Spleen (tissue), 11 donors: ENCODE measurements at regions not wholly inside any gene's neighbourhood (a gene's known extent, or its start where the extent isn't known, plus 50 kb on each side); places are given as distances from the start of the nearest gene placed in this dataset.

ENCODE experiments used
- DNase-seq: peaks from one replicate; pipeline ENCODE4 v3.0.0-alpha.2; 2020
- H3K27ac ChIP-seq, 8 donors: fragments of 200-600 bp; sonication (generic) in 7 of 8; 1 replicate in 4 of 8; 2 replicates in 4 of 8; pipeline versions ENCODE4 v1.5.0 to v1.8.0; 2016 to 2021; ENCODE audit warnings: inconsistent platforms in 4 of 8, mild to moderate bottlenecking in 4 of 8, moderate library complexity in 1 of 8
- H3K27me3 ChIP-seq, 7 donors: fragments of 200-600 bp; sonication (generic) in 6 of 7; replicated peaks in 1 of 7; 1 replicate in 4 of 7; 2 replicates in 3 of 7; pipeline versions ENCODE4 v1.5.0 to v1.8.0; 2016 to 2021; ENCODE audit warnings: inconsistent platforms in 3 of 7, mild to moderate bottlenecking in 1 of 7
- H3K36me3 ChIP-seq, 6 donors: fragments of 200-600 bp; sonication (generic) in 5 of 6; 1 replicate in 4 of 6; 2 replicates in 2 of 6; pipeline versions ENCODE4 v1.5.0 to v1.8.0; 2016 to 2021; ENCODE audit warnings: inconsistent platforms in 2 of 6
- H3K4me1 ChIP-seq, 6 donors: fragments of 200-600 bp; sonication (generic) in 5 of 6; 1 replicate in 3 of 6; 2 replicates in 3 of 6; pipeline versions ENCODE4 v1.5.0 to v1.8.0; 2016 to 2021; ENCODE audit warnings: inconsistent platforms in 3 of 6
- H3K4me3 ChIP-seq, 8 donors: fragments of 200-600 bp; sonication (generic) in 7 of 8; 1 replicate in 4 of 8; 2 replicates in 4 of 8; pipeline versions ENCODE4 v1.5.0 to v1.8.0; 2016 to 2021; ENCODE audit warnings: inconsistent platforms in 4 of 8, mild to moderate bottlenecking in 4 of 8, moderate library complexity in 2 of 8
- H3K9me3 ChIP-seq, 8 donors: fragments of 200-600 bp; sonication (generic) in 7 of 8; 1 replicate in 4 of 8; 2 replicates in 4 of 8; pipeline versions ENCODE4 v1.5.0 to v1.8.0; 2016 to 2021; ENCODE audit warnings: inconsistent platforms in 4 of 8
- CTCF ChIP-seq, 11 experiments: fragments of 200-600 bp in 7 of 11; fragments of 450-650 bp in 4 of 11; sonication (generic) in 4 of 11; IDR thresholded peaks in 8 of 11; conservative IDR thresholded peaks in 3 of 11; 1 replicate in 7 of 11; 2 replicates in 4 of 11; pipeline versions ENCODE4 v1.4.0 to v1.8.0; 2016 to 2021; ENCODE audit warnings: antibody characterized with exemption in 11 of 11, inconsistent platforms in 4 of 11, mild to moderate bottlenecking in 1 of 11
- POLR2A ChIP-seq, 3 donors: fragments of 450-650 bp; IDR thresholded peaks; one replicate each; pipeline ENCODE4 v1.5.1; 2017; ENCODE audit warnings: antibody characterized with exemption in 3 of 3, mild to moderate bottlenecking in 1 of 3
- POLR2AphosphoS5 ChIP-seq, 3 donors: sonication (generic); formaldehyde crosslinking; IDR thresholded peaks; one replicate each; pipeline ENCODE4 v1.5.1; 2017; ENCODE audit warnings: antibody characterized with exemption in 3 of 3
- WGBS, 5 donors: extraction: QIAGEN DNeasy Blood & Tissue Kit in 3 of 5; methylation state at CpG; one replicate each; pipeline versions ENCODE4 v1.1.5 to v1.1.7; 2013 to 2018; 5-methylcytosine and 5-hydroxymethylcytosine counted together
- intact Hi-C: fragments of 100-400 bp; cut with DNase I; formaldehyde crosslinking; loops from one replicate; pipeline ENCODE4 v1.15.0; 2023; ENCODE audit warnings: low total_unique reads
- donor health status: healthy with polysubstance abuse.
- donor health status: DM: no; HTN: no; CAD: no; lungs with moderate emphysema.
- donor health status: DM: no; HTN: no; CAD: no.
- donor health status: Bipolar disorder and iron deficiency.
- donor health status: healthy.
- donor health status: DM: no; HTN: no; CAD: no.
- donor health status: DM: yes; HTN: yes; CAD: no.

GRCh38 chr10:88127269-88127668, 263.8 kb downstream of the PTEN start:
- TF ChIP-seq POLR2A (IDR thresholded peaks at IDR 0.05): no peak
- no peak for TF ChIP-seq POLR2AphosphoS5 (IDR thresholded peaks at IDR 0.05)
- TF ChIP-seq CTCF (IDR thresholded peaks at IDR 0.05 in 8 of 11, conservative IDR thresholded peaks at IDR 0.05 in 3 of 11): no peak
- no peak overlapping the region for H3K4me3 ChIP-seq
- H3K9me3 ChIP-seq: no peaks in the 10 kb centered on the region
- WGBS, 5 donors: 56 to 68% (median 59%) methylated on average over 2 of the region's 2 CpGs
- peaks cover 0 to 9% (median 0%) of the 10 kb centered on the region in 6 donors for H3K4me1 ChIP-seq
- DNase-seq: no peak
- no peaks in the 10 kb centered on the region for H3K36me3 ChIP-seq
- no peaks in the 10 kb centered on the region for H3K27me3 ChIP-seq
- H3K27ac ChIP-seq: no peak overlapping the region
- intact Hi-C loops: no loop called here

- Histone ChIP-seq H3K27ac (no peak overlapping the region), H3K4me3 (no peak overlapping the region), H3K9me3 (no peaks in the 10 kb centered on the region), H3K4me1 (peaks cover 0 to 9% (median 0%) of the 10 kb centered on the region in 6 donors), H3K36me3 (no peaks in the 10 kb centered on the region), H3K27me3 (no peaks in the 10 kb centered on the region)
- intact Hi-C loops: no loop called here
- TF ChIP-seq POLR2AphosphoS5 (IDR thresholded peaks at IDR 0.05) (no peak), CTCF (IDR thresholded peaks at IDR 0.05 in 8 of 11, conservative IDR thresholded peaks at IDR 0.05 in 3 of 11) (no peak), POLR2A (IDR thresholded peaks at IDR 0.05) (no peak)
- 83 to 96% (median 92%) methylated on average over 1 of the region's 1 CpG for WGBS, 5 donors
- no peak for DNase-seq
Measured at GRCh38 chr10:88127766-88128165, 264.3 kb downstream of the PTEN start.

GRCh38 chr10:88129013-88129412, 265.6 kb downstream of the PTEN start:
- intact Hi-C loops: no loop called here
- Histone ChIP-seq H3K4me3 (no peak overlapping the region), H3K27me3 (no peaks in the 10 kb centered on the region), H3K36me3 (no peaks in the 10 kb centered on the region), H3K4me1 (peaks cover 0 to 9% (median 0%) of the 10 kb centered on the region in 6 donors), H3K27ac (no peak overlapping the region), H3K9me3 (no peaks in the 10 kb centered on the region)
- no peak for DNase-seq
- 90 to 100% (median 94%) methylated on average over 2 of the region's 2 CpGs for WGBS, 5 donors
- TF ChIP-seq POLR2AphosphoS5 (IDR thresholded peaks at IDR 0.05) (no peak), POLR2A (IDR thresholded peaks at IDR 0.05) (no peak), CTCF (IDR thresholded peaks at IDR 0.05 in 8 of 11, conservative IDR thresholded peaks at IDR 0.05 in 3 of 11) (no peak)

GRCh38 chr10:88130912-88131311, 267.5 kb downstream of the PTEN start:
- WGBS, 5 donors: 95 to 100% (median 96%) methylated on average over 1 of the region's 1 CpG
- Histone ChIP-seq H3K36me3 (no peaks in the 10 kb centered on the region), H3K4me1 (peaks cover 0 to 9% (median 0%) of the 10 kb centered on the region in 6 donors), H3K9me3 (no peaks in the 10 kb centered on the region), H3K27me3 (no peaks in the 10 kb centered on the region), H3K4me3 (no peak overlapping the region), H3K27ac (no peak overlapping the region)
- TF ChIP-seq POLR2AphosphoS5 (IDR thresholded peaks at IDR 0.05): no peak
- no peak for TF ChIP-seq POLR2A (IDR thresholded peaks at IDR 0.05)
- TF ChIP-seq CTCF (IDR thresholded peaks at IDR 0.05 in 8 of 11, conservative IDR thresholded peaks at IDR 0.05 in 3 of 11): no peak
- DNase-seq: no peak
- intact Hi-C loops: no loop called here
